Fibroblast of lung (primary cell): ENCODE measurements at regions not wholly inside any gene's neighbourhood (a gene's known extent, or its start where the extent isn't known, plus 50 kb on each side); places are given as distances from the start of the nearest gene placed in this dataset.

Source experiments
- DNase-seq, 2 donors: peaks; one replicate each; pipeline versions ENCODE4 v3.0.0 to v3.0.0-alpha.2; 2010; ENCODE audit warnings: low read depth in 2 of 2
- H2AFZ ChIP-seq: 2 replicates; pipeline ENCODE4 v1.5.1; 2012; ENCODE audit warnings: low read length, control low read depth, inconsistent platforms
- H3K27ac ChIP-seq: 2 replicates; pipeline ENCODE4 v1.5.1; 2011; ENCODE audit warnings: low read length, control low read depth; ENCODE audit not compliant: insufficient read depth
- H3K27me3 ChIP-seq: 2 replicates; pipeline ENCODE4 v1.5.1; 2011; ENCODE audit warnings: mild to moderate bottlenecking, low read length; ENCODE audit not compliant: control insufficient read depth, insufficient read depth
- H3K36me3 ChIP-seq: 2 replicates; pipeline ENCODE4 v1.5.1; 2011; ENCODE audit warnings: low read length; ENCODE audit not compliant: control insufficient read depth, insufficient read depth
- H3K4me1 ChIP-seq: 2 replicates; pipeline ENCODE4 v1.5.1; 2011; ENCODE audit warnings: low read length; ENCODE audit not compliant: control insufficient read depth, insufficient read depth; ENCODE audit errors: extremely low read depth
- H3K4me2 ChIP-seq: 2 replicates; pipeline ENCODE4 v1.5.1; 2011; ENCODE audit warnings: low read length, control low read depth; ENCODE audit not compliant: insufficient read depth; ENCODE audit errors: extremely low read depth
- H3K4me3 ChIP-seq, 4 experiments: fragments of 200-600 bp in 1 of 4; sonication (generic) in 1 of 4; replicated peaks in 1 of 4; 2 replicates each; pipeline ENCODE4 v1.5.1; 2011 to 2016; ENCODE audit warnings: low read length in 4 of 4, low read depth in 3 of 4, mild to moderate bottlenecking in 3 of 4, control low read depth in 2 of 4, inconsistent platforms in 1 of 4, mixed read lengths in 1 of 4; ENCODE audit not compliant: insufficient read depth in 1 of 4; ENCODE audit errors: control extremely low read depth in 1 of 4
- H3K79me2 ChIP-seq: 2 replicates; pipeline ENCODE4 v1.5.1; 2012; ENCODE audit warnings: mild to moderate bottlenecking, low read length, inconsistent platforms; ENCODE audit not compliant: control insufficient read depth, insufficient read depth
- H3K9ac ChIP-seq: 2 replicates; pipeline ENCODE4 v1.5.1; 2011; ENCODE audit warnings: mild to moderate bottlenecking, low read length, control low read depth; ENCODE audit not compliant: insufficient read depth
- H3K9me3 ChIP-seq: 2 replicates; pipeline ENCODE4 v1.5.1; 2012; ENCODE audit warnings: low read depth, low read length; ENCODE audit not compliant: control insufficient read depth, insufficient read depth
- H4K20me1 ChIP-seq: 2 replicates; pipeline ENCODE4 v1.5.1; 2011; ENCODE audit warnings: low read length; ENCODE audit not compliant: control insufficient read depth, insufficient read depth; ENCODE audit errors: extremely low read depth
- EZH2 ChIP-seq: IDR thresholded peaks from 2 replicates; pipeline ENCODE4 v1.5.1; 2012; ENCODE audit warnings: low read length, control low read depth, mild to moderate bottlenecking; ENCODE audit errors: missing control alignments
- TF ChIP-seq, protein P1 (sequence below), 2 donors: IDR thresholded peaks in 1 of 2; conservative IDR thresholded peaks in 1 of 2; 1 replicate in 1 of 2; 2 replicates in 1 of 2; pipeline ENCODE4 v1.5.1; 2011 to 2012; ENCODE audit warnings: low read length in 2 of 2, control low read depth in 1 of 2, inconsistent platforms in 1 of 2, low read depth in 1 of 2, mild to moderate bottlenecking in 1 of 2

DNA sequence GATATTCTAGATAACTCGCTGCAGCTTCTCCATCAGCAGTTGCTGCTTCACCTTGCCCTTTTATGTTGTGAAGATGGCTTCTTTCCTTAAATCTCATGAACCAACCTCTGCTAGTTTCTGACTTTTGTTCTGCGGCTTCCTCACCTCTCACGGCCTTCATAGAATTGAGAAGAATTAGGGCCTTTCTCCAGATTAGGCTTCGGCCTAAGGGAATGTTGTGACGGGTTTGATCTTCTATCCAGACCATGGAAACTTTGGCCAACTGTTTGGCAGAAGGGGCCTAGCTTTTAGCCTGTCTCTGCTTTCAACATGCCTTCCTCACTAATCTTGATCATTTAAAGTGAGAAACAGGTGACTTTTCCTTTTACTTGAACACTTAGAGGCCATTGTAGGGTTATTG lies 199.9 kb downstream of the CYP26B1 start:
- Histone ChIP-seq H4K20me1 (no peaks in the 10 kb centered on the region), H3K9me3 (no peaks in the 10 kb centered on the region), H3K9ac (no peak overlapping the region), H2AFZ (no peak overlapping the region), H3K27me3 (no peaks in the 10 kb centered on the region), H3K27ac (no peak overlapping the region), H3K4me2 (no peak overlapping the region), H3K4me3 (no peak overlapping the region), H3K36me3 (no peaks in the 10 kb centered on the region), H3K4me1 (peaks cover 4% of the 10 kb centered on the region), H3K79me2 (no peaks in the 10 kb centered on the region)
- TF ChIP-seq EZH2: no peak
- TF ChIP-seq, protein P1, sequence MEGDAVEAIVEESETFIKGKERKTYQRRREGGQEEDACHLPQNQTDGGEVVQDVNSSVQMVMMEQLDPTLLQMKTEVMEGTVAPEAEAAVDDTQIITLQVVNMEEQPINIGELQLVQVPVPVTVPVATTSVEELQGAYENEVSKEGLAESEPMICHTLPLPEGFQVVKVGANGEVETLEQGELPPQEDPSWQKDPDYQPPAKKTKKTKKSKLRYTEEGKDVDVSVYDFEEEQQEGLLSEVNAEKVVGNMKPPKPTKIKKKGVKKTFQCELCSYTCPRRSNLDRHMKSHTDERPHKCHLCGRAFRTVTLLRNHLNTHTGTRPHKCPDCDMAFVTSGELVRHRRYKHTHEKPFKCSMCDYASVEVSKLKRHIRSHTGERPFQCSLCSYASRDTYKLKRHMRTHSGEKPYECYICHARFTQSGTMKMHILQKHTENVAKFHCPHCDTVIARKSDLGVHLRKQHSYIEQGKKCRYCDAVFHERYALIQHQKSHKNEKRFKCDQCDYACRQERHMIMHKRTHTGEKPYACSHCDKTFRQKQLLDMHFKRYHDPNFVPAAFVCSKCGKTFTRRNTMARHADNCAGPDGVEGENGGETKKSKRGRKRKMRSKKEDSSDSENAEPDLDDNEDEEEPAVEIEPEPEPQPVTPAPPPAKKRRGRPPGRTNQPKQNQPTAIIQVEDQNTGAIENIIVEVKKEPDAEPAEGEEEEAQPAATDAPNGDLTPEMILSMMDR (conservative IDR thresholded peaks at IDR 0.05 in 1 of 2, IDR thresholded peaks at IDR 0.05 in 1 of 2; ENCODE audit: low read depth in 1 of 2, low read length in 2 of 2): no peak
- no peak for DNase-seq

DNA sequence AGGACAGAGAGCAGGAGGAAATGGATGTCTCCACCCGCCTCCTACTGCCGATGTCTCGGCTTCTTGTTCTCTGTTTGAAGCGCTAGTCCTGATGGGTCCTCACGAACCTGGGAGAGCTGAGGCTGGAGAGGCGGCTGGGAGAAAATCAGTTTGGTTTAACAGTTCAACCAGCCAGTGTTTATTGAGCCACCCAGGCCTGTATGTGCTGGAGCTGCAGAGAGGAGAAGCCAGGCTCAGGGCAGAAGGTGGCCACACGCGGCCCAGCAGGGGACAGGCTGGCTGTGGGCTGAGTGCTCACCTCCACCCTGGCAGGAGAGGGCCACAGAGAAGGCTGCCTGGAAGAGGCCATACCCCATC lies 202.1 kb downstream of the CYP26B1 start:
- no peak overlapping the region for H3K4me2 ChIP-seq
- no peaks in the 10 kb centered on the region for H3K27me3 ChIP-seq
- no peak for DNase-seq
- H3K9ac ChIP-seq: no peak overlapping the region
- H4K20me1 ChIP-seq: no peaks in the 10 kb centered on the region
- peaks cover 4% of the 10 kb centered on the region for H3K4me1 ChIP-seq
- TF ChIP-seq EZH2: no peak
- TF ChIP-seq, protein P1 (conservative IDR thresholded peaks at IDR 0.05 in 1 of 2, IDR thresholded peaks at IDR 0.05 in 1 of 2; ENCODE audit: low read depth in 1 of 2, low read length in 2 of 2): no peak
- no peak overlapping the region for H3K27ac ChIP-seq
- no peaks in the 10 kb centered on the region for H3K36me3 ChIP-seq
- no peak overlapping the region for H3K4me3 ChIP-seq
- no peak overlapping the region for H2AFZ ChIP-seq
- no peaks in the 10 kb centered on the region for H3K9me3 ChIP-seq
- no peaks in the 10 kb centered on the region for H3K79me2 ChIP-seq

DNA sequence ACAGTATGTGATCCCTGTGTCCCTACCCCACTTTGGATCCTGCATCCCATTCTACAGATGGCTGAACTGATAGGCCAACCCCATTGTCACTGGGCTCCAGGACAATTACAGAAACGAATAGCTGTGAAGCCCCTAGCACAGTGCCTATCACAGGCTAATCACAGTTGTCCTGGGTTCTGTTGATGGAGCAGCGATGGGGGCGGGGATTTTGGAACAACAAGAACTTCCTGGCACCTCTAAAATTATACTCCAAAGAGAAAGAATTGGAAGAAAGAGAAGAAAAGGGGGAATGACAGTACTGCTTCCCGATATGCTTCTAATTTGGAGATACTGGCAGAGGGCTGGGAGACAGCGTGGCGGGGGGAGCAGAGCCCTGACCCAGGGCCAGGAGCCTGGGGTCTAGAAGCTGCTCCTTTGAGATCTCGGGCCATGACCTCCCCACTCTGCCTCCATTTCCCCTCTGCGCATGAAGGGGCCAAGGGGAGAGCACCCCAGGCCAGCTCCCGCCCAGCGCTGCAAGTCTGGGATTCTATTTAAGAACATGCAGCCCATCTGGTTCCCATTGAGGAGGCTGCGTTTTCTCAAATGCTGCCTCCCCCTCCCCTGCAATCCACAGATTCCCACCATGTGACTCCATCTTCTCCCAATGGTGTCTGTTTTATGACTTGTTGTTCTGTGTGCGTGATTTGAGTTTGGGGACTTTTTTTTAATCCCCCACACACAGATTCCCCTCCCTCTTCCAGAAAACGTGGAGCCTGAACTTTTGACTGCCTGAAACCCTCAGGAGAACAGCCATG lies 202.7 kb downstream of the CYP26B1 start:
- no peak overlapping the region for H3K9ac ChIP-seq
- H2AFZ ChIP-seq: no peak overlapping the region
- H3K79me2 ChIP-seq: no peaks in the 10 kb centered on the region
- no peaks in the 10 kb centered on the region for H3K27me3 ChIP-seq
- H3K4me2 ChIP-seq: no peak overlapping the region
- DNase-seq: no peak
- H3K36me3 ChIP-seq: no peaks in the 10 kb centered on the region
- H3K4me1 ChIP-seq: peaks cover 4% of the 10 kb centered on the region
- no peak overlapping the region for H3K4me3 ChIP-seq
- no peak overlapping the region for H3K27ac ChIP-seq
- TF ChIP-seq, protein P1 (conservative IDR thresholded peaks at IDR 0.05 in 1 of 2, IDR thresholded peaks at IDR 0.05 in 1 of 2; ENCODE audit: low read depth in 1 of 2, low read length in 2 of 2): no peak
- no peak for TF ChIP-seq EZH2
- no peaks in the 10 kb centered on the region for H4K20me1 ChIP-seq
- no peaks in the 10 kb centered on the region for H3K9me3 ChIP-seq
